GM23248 (cell line): ENCODE measurements at regions not wholly inside any gene's neighbourhood (a gene's known extent, or its start where the extent isn't known, plus 50 kb on each side); places are given as distances from the start of the nearest gene placed in this dataset.

Experiments
- EZH2 ChIP-seq: fragments of 200-600 bp; sonication (generic); IDR thresholded peaks from 2 replicates; pipeline ENCODE4 v1.6.1; 2018; ENCODE audit warnings: antibody characterized with exemption, mild to moderate bottlenecking; ENCODE audit not compliant: insufficient read depth, poor library complexity, severe bottlenecking
- EZH2phosphoT487 ChIP-seq: fragments of 200-600 bp; sonication (generic); IDR thresholded peaks from 2 replicates; pipeline ENCODE4 v1.6.1; 2018; ENCODE audit warnings: antibody characterized with exemption, moderate library complexity, mild to moderate bottlenecking, low read depth; ENCODE audit not compliant: insufficient read depth

- TF ChIP-seq EZH2 (no peak), EZH2phosphoT487 (no peak)
These were observed 146.6 kb downstream of the RNF144B start for GRCh38 chr6:18533793-18534192.
